Activated T-cell treated with anti-CD3 and anti-CD28 coated beads for 1 hour (primary cell): ENCODE measurements at regions not wholly inside any gene's neighbourhood (a gene's known extent, or its start where the extent isn't known, plus 50 kb on each side); places are given as distances from the start of the nearest gene placed in this dataset.

Source experiments
- DNase-seq: peaks from one replicate; pipeline ENCODE4 v3.0.0-alpha.2; 2020; ENCODE audit warnings: low read depth

DNA sequence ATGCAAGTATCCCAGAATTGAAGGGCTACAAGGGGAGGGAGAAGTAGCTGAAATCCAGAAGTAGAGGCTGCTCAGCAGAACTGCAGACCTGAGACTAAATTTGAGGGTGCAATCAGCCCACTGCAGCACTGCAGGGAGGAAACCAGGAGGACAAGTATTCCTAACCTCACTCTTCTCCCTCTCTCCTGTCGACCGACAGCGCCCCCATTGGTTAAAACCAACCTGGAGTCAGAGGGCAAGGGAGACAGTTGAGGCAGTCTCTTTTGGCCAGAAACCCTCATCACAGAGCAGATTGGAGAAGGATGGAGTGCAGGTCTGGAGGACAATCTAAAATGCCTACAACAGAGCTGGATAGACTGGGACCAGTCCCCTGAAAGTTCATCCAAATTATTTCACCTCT lies 768.9 kb upstream of the KLHL29 start:
- DNase-seq, result no peak

DNA sequence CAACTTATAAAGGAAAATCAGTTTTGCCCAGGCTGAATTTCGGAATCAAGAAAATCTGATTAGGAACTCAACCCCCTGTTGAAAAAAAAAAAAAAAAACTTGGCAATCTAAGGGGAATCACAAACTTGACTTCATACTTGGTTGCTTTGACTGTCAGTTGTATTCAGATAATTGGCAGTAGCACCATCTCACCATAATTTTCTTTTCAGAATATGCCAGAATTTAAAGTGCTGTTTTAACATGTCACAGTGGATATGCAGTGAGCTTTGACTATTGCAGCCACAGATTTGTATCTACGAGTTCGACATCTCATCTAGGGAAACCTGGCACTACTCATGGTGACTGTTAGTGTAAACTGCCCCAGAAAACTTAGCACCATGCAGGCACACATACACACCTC lies 761.4 kb upstream of the KLHL29 start:
- DNase-seq, result no peak

DNA sequence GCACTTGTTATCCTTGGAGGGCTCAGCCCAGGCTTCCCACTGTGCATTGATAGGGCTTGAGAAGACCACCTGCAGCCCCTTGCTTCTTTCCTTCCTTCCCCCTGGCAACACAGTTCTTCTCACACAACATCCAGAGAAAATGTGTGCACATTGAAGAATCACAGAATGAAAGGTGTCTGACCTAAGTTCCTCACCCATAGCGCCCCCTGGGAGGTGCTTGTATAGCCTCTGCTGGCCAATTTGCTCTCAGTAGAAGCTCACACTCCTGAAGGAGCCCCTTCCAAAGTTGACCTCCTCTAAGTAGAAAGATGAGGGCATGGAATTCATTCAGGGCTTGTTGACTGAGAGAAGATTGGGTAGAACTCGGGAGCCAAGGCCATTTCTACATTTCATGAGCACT lies 758.4 kb upstream of the KLHL29 start:
- no peak for DNase-seq

DNA sequence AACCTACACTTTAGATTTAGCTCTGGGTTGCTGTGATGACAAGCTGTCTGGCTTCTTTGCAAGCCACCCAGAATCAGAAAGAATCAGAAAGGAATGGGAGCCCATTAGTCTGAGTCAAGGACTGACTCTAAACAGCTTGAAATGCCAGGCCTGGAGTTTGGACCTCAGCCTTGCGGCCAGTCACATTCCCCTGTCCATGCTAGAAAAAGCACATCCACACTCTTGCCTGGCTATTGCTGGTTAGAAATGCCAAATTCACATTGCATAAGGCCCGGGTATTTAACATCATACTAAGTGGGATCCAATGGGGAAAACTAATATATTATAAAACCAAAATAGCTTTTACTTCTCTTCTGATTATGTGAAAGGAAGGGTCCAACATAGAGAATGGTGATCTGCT lies 756.8 kb upstream of the KLHL29 start:
- DNase-seq, result no peak

DNA sequence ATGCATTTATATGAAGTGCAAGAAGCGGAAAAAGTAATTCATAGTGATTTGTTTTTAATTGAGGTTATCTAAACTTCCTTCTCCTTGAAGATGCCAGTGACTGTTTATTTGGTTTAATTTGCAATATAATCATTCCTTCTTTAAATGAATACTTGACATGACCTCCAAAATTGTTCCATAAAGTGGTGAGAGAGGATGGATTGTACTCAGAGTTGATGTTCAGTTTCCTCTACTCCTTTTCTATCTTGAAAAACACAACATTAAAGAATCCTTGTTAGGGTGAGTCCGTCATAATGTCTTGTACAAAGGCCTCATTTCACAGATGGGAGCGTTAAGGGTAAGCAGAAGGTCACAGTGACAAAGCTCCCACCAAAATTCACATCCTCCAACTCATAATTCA lies 756.1 kb upstream of the KLHL29 start:
- DNase-seq, result no peak

DNA sequence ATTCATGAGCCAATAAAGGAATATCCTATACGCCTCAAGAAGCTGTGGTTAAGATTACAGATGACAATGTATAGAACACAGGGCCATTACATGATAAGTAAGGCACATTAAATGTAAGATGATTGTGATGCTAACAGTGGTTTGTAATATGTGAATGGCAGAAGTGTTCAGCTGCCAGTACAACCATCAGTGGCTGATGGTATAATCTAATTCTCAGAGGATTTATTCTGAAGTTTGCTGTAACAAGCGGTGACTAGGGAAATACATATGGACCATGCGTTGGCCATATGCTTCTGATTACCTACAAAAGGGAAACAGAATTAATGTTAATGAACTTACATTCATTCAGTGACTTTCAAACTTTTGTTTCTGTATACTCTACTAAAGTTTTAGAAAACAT lies 750.8 kb upstream of the KLHL29 start:
- DNase-seq, result no peak

DNA sequence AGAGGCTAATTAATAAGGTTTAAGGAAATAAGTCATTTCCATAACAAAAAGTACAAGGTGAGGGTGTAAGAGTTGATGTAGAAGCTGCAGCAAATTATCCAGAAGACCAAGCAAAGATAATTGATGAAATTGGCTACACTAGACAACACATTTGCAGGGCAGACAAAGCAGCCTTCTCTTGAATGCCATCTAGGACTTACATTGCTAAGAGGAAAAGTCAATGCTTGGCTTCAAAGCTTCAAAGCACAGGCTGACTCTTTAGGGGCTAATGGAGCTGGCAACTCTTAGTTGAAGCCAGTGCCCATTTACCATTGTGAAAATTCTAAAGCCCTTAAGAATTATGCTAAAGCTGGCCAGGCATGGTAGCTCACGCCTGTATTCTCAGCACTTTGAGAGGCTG lies 728.6 kb upstream of the KLHL29 start:
- no peak for DNase-seq

DNA sequence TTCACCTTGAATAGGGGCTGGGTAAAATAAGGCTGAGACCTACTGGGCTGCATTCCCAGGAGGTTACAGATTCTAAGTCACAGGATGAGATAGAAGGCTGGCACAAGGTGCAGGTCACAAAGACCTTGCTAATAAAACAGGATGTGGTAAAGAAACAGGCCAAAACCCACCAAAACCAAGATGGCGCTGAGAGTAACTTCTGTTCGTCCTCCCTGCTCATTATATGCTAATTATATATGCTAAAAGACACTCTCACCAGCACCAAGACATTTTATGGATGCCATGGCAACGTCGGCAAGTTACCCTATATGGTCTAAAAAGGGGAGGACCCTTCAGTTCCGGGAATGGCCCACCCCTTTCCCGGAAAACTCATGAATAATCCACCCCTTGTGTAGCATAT lies 711.5 kb upstream of the KLHL29 start:
- DNase-seq, result no peak

DNA sequence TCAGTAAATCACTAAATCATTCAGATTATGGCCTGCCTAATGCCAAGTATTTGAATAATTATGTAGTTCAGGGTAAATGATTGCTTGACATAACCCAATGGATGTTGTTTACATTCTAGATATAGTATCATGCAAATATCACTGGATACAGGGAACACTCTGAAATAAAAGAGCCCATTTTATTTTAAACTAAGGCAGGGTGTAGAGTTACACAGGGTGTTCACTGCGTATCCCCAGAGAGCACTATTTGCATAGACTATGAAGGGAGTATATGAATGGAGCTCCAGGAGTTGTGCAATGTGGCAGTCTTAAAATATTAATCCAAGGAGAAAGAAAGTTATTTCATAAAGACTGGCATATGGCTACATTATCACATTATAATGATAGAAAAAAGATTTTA lies 701.1 kb upstream of the KLHL29 start:
- no peak for DNase-seq

DNA sequence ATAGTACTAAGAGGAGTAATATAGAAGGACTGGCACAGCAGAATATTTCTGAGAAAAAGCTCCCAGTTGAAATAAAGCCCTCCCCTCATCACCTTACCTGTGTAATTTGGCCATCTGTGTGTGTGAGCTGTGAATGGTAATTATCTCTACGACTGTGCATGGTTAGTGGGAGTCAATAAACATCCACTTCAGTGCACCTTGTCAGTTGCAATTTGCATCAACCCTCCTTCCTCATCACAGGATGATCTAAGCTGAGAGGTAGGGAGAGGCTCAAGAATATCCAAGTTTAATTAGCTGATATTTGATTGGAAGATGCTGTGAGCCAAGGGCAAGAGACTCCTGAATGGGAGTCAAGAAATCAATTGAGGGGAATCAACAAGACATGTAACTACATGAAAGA lies 694.9 kb upstream of the KLHL29 start:
- DNase-seq, result no peak

DNA sequence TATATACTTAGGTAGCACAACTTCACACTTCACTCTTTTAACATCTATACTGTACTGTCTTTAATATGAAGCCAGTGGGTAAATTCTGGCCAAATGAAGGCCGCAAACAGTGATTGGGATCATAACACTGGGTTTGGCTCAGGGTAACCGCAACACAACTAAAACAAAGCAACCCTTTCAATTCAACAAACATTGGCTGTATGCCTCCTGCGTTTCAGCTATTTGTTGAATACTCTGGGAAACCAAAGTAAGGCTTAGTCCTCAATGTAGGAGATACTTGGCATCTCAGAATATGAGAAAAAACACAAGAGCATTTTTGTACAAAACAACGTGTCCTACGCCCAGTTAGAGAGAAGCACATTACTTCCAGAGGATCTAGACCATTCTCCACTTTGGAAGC lies 693.3 kb upstream of the KLHL29 start:
- DNase-seq, result no peak

DNA sequence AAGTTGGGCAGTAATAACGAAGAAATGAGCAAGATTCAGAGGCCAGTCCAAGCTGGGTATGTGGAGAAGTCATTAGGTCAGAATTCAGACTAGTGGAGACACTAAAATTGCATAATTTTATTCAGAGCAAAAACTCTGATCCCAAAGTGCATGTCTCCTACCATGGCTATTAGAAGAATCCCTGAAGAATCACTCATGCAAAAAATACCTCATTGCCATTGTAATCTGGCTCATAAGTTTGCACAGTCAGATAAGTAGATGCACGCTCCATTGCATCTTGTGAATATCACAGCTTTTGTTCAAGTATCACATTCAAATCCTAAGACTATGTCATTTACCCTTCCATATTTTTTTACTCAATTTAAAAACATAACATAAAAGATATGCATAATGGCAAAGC lies 692.2 kb upstream of the KLHL29 start:
- no peak for DNase-seq

DNA sequence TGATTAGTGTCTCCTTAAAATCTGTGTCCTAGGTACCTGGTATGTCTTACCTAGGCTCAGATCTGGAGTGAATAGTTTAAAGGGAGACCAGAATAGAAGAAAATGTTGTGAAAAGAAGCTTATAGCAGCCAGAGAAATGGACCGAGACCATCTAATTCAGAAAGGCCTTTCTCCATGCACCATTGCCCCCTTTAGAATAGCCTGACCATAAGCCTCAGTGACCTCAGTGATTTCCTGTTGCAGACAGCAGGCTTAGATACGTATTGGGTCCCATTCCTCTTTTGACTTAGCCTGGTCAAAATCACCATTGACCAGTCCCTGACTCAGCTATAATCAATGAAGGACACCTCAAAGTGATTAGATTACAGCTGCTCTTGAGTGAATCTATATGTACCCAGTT lies 690.7 kb upstream of the KLHL29 start:
- no peak for DNase-seq

DNA sequence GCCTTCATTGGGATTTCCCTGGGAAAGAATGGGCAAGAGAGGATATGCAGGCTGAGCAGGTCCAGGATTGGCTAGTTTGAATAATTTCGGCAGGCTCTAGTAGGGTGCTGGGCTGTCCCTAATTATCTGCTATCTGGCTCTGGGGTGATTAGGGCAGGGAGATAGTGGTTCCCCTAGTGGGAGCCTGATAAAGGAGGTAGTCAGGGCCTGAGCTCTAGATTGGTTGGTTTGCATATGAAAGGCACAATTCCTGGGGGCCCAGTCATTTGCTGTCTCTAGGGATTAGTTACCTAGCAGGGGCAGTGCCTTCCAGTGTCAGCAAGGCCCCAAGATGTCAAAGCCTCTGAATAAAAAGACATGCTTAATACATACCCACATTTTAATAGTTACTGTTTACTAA lies 690.1 kb upstream of the KLHL29 start:
- DNase-seq, result no peak

DNA sequence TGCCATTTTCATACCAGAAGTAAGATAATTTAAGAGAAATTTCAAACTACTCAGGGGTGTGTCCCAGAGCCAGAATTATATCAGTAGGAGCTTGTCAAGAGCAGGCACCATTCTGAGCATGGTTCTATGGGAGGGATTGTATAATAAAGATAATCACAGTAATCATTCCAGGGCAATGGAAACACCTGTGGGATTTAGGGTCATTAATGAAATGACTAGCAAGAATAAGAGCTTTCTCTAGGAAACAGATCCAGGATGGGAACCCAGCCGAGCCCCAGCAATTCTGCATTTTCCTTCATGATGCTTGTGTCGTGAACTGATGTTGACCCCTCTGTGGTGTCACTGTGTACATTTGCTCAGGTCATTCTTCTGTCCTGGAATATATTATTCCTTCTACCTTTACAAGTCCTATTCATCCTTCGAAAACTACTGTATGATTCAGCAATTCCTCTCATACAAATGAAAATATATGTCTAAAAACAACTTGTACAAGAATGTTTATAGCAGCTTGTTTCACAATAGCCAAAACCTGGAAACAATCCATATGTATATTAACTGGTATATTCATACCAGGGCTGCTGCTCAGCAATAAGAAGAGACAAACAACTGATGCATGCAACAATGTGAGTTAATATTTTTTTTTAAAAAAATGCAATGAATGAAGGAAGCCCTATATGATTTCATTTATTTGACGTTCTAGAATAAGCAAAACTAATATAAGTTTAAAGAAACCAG lies 687.8 kb upstream of the KLHL29 start:
- DNase-seq, result no peak

DNA sequence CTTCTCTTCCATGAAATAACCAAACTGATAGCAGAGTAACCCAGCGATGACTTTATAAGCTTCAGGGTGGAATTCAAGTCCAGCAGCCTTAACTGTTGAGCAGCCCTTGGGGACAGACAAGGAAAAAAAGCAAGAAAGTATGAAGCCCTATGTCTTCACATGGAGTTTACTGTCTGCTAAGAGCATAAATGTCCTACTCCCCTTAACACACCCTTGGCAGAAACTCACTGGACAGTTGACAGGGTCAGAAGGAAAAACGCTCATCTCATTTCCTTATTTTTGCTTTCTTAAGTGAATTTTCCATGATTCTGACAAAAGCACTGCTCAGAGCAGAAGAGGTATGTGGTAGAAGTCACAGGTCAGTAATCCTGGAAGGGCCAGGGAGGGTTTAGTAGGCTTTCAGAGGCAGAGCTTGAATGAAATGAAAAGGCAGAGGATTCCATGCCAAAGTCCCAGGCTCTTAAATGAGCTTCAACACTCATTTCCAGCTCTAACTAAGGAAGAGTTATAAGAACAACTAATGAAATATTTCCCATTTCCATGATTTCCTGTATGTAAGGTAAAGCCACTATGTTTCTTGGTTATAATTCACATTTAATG lies 683.3 kb upstream of the KLHL29 start:
- no peak for DNase-seq

DNA sequence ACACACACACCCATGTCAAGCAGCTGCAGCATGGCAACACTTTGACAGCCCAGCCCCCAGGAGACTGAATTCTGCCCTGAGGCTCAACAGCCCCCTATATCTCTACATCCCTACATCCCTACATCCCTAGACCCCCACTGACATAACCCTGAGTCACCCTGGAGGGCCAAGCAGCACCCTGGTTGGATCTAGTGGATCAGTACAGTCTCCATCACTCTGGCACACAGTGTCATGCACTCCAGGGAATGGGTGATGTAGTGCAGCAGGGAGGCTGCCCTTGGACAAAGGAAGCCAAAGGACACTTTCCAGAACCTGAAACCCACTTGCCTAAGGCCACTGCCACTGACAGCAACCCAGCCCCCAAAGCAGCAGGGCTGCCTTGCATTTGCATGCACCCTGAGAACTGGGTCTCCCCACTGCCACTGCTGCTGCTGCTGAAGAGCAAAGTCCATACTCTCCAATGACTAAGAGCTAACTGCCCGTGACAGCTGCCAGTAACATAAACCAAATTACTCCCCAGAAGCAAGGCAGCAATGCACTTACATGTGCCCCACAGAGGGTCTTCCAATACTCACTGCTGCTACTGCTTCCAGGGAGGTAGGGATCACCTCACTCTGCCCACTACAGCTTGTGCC lies 681.6 kb upstream of the KLHL29 start:
- no peak for DNase-seq

DNA sequence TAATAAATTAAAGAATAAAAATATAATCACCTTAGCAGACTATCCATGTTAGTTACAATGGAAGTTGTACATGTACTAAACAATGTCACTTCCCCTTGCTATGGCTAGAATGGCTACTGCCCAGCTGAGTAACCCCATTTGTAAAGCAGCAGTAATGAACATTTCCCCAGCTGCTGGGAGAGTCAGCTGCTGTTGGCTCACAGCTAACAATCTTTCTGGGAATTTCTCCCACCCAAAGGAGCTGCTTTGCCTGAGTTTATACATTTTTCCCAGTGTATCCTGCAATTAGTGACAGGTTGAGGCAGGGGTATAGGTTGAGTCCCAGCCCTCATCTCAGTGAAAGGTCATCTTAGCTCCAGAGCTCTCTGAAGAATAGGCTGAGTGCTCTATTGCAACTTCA lies 665.6 kb upstream of the KLHL29 start:
- DNase-seq, result no peak

DNA sequence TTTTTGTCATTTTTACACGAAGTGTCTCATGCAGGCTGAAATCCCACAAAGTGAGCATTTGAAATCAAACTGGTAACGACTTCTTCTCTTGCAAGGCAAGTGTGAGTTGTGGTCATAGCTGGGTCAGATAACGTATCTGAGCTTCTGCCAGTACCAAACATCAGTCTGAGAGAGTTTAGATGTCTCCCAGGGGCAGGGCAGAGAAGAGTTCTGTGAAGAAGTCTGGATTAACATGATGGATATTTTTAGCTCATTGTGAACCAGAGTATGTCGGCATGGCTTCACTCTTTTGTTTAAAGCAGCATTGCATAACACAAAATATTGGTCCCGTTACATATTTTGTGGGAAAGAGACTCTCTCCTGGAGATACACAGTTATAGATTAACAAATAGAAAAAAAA lies 655.5 kb upstream of the KLHL29 start:
- no peak for DNase-seq

DNA sequence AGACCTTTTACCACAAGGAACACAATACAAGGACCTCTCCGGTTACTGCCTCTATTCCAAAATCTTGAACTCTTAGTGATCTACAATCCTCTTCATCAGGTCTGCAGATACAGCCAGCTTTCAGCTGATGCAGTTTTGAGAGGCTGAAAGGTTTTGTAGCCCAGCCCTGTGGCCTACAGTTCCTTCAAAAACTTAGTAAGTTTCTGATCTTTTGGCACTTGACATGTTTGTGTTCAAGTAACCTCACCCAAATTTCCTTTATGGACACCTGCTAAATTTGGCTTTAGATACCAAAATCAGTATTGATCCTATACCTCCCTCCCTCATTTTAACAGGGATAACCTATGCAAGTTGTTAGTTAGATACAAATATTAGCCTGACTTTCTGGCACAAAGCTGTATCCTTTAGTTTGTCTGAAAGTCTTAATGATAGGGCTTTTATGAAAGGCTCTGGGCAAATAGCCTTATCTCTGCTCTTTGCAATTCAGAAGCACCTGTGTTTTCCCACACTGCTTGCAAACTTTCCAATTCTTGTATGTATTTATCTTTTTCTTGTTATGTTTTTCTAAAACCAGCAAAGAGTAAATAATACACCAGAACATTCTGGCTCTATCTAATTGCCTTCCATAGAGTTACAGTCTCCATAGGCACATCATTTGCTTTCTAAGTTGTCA lies 650.5 kb upstream of the KLHL29 start:
- DNase-seq, result no peak

DNA sequence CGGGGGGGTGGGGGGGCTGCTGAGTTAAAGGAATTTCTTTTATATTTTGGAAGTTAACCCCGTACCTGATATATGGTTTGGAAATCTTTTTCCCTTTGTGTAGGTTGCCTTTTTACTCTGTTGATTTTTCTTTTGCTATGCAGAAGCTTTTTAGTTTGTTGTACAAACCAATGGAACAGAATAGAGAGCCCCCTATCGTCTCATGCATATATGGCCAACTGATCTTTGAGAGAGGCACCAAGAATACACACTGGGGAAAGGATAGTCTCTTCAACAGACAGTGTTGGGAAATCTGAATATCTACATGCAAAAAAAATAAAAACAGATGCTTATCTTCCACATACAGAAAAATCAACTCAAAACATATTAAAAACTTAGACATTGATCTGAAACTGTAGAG lies 647.8 kb upstream of the KLHL29 start:
- no peak for DNase-seq

DNA sequence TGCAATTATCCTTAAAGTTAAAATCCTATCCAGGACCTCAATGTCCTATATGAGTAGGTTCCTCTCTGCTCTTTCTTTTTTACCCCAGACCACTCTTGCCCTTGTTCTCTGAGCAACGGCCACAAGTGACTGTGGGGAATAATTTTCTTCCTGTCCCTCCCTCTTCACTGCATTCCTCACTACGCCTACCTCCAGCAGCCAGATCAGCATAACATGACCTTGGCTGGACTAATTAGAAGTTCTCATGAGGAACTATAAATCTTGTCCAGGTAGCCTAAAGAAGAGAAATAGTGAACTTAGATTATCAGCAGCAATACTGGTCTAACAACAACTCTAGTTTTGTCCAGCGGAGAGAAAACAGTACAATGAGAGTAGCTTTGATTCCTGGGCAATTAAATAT lies 643.8 kb upstream of the KLHL29 start:
- DNase-seq, result no peak

DNA sequence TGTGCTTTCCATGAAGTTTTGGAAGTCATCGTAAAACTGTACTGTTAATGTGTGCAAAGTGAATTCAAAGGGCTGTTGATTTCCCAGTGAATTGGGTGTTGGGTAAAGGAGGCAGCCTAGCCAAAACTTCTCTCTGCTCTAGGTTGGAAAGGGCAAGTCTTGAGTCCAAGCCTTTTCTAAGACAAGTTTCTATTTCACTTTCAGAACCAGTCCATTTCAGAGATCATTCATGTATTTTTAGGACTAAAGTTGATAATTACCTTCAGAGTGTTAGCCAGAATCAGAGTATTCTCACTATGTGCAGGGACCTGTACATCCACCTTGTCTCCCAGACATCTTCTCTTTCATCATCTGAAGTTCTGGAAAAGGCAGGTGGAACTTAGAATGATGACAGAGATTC lies 636.1 kb upstream of the KLHL29 start:
- no peak for DNase-seq
